PC-9 (cell line): ENCODE measurements at regions not wholly inside any gene's neighbourhood (a gene's known extent, or its start where the extent isn't known, plus 50 kb on each side); places are given as distances from the start of the nearest gene placed in this dataset.

Experiments
- CTCF ChIP-seq: fragments of 200-600 bp; sonication (generic); conservative IDR thresholded peaks from 2 replicates; pipeline ENCODE4 v1.6.1; 2017; ENCODE audit warnings: mixed run types, antibody characterized with exemption, mild to moderate bottlenecking, moderate library complexity
- EZH2 ChIP-seq: fragments of 200-600 bp; sonication (generic); IDR thresholded peaks from 2 replicates; pipeline ENCODE4 v1.8.0; 2017; ENCODE audit warnings: antibody characterized with exemption, low read depth

- TF ChIP-seq EZH2 (no peak), CTCF (no peak)
These were observed 583.6 kb upstream of the CDH5 start for GRCh38 chr16:65782611-65783600.
